GM21528 (cell line): ENCODE measurements at regions not wholly inside any gene's neighbourhood (a gene's known extent, or its start where the extent isn't known, plus 50 kb on each side); places are given as distances from the start of the nearest gene placed in this dataset.

Source experiments
- ATAC-seq: cut with Tn5 transposase; IDR thresholded peaks from one replicate; pipeline ENCODE4 v1.9.1; 2021; ENCODE audit warnings: mild to moderate bottlenecking, moderate library complexity; ENCODE audit not compliant: unreplicated experiment, low FRiP score

GRCh38 chr2:122982936-122983335, 1042.2 kb upstream of the CNTNAP5 start:
- ATAC-seq, result no peak

DNA sequence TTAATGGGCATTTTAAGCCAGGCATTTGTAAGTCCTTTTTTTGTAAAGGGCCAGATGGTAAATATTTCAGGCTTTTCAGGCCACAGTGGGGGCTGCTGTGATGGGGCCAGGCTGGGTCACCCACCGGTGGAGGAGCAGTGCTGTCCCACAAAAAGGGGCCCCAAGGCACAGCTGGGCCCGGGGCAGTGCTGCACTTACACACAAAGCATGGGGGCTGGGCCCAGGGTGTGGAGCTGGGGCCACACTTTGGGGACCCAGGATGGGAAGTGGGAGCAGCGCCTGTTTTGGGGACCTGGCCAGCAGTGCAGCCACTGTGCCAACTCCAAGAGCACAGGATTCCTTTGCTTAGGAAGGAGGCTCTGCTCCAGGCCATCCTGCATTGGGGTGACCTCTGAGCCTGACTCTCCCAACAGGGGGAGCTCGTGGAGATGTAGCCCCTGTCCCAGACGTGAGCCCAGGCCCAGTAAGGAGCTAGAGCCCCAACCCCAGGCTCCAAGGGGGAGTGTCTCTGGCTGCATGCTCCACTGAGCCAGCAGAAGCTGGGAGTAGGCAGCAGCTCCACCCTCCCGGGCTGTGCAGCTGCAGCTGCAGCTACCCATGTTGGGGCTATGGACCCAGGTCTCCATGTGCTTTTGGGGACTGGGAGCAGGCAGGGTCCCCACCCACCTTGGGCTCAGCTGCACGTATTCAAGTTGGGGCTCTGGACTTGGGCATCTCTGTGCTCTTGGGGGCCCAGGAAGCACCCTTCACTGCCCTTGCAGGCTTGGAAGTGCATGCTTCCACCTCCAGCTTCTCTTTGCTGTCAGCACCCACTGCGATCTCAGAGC, 1036.5 kb upstream of the CNTNAP5 start:
- ATAC-seq, result no peak

GRCh38 chr2:122993592-122993991, 1031.5 kb upstream of the CNTNAP5 start:
- no peak for ATAC-seq

DNA sequence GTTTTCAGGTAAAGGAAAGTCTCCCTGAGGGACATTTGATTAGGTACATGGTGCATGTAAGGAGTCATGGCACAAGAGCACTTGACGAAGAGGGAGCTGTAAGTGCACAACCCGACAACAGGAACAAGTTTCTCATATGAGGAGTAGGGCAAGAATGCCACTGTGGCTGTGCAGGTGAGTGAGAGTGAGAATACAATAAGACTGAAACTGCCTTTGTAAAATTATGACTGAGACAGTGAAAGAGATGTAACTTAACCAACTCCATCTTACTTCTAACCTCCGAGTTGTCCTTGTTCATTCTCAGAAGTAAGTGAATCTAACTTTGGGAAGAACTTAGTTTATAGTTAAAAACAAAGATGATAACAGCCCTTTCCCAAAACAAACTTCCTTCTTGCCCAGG, 1025.8 kb upstream of the CNTNAP5 start:
- no peak for ATAC-seq

GRCh38 chr2:122999821-123000220, 1025.3 kb upstream of the CNTNAP5 start:
- no peak for ATAC-seq

GRCh38 chr2:123002660-123003248, 1022.3 kb upstream of the CNTNAP5 start:
- ATAC-seq, result no peak

DNA sequence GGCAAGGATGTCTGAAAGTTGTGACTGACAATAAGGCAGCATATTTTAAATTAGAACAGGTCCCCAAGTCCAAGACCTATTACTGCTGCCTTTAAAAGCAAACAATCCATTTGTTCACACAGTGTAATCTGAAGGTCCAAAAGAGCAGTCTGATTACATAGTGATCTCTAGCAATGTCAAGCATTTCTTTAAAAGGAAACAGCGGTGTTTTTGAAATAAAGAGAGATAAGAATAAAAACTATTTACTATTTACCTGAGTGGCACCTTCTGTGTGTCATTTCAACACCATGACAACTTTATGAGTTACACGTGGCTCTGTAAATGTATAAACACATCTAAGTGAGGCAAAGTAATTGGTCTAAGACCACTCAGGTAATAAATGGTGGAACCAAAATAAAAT, 1009.9 kb upstream of the CNTNAP5 start:
- no peak for ATAC-seq

GRCh38 chr2:123035541-123035940, 989.5 kb upstream of the CNTNAP5 start:
- ATAC-seq, result no peak

DNA sequence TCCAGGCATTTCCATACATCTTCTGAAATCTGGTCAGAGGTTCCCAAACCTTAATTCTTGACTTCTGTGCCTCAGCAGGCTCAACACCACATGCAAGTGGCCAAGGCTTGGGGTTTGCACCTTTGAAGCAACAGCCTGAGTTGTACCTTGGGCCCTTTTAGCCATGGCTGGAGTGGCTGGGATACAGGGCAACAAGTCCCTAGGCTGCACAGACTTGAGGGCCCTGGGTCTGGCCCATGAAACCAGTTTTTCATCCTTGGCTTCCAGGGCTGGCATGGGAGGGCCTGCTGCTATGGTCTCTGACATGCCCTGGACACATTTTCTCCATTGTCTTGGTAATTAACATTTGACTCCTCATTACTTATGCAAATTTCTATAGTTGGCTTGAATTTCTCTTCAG, 988.8 kb upstream of the CNTNAP5 start:
- ATAC-seq, result no peak

GRCh38 chr2:123040506-123040905, 984.6 kb upstream of the CNTNAP5 start:
- ATAC-seq, result no peak

- no peak for ATAC-seq
Measured at GRCh38 chr2:123043458-123043857, 981.6 kb upstream of the CNTNAP5 start.

DNA sequence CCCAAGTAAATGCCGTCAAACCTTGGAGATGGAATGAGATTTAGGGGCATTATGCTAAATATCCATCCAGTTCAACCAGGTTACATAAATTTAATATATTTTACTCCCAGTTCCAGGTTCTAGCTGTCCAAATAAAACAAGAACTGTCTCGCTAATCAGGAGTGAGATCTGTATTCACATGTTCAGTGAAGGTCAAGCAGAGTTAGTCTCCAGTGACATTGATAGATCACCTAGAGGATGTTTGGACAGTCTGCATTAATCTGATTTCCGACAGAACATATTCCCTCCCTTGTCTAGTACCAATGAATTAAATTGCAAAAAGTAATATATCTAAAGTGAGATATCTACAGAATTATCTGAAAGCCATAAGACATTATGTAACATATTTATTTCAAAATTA, 979.4 kb upstream of the CNTNAP5 start:
- no peak for ATAC-seq

GRCh38 chr2:123047186-123047585, 977.9 kb upstream of the CNTNAP5 start:
- no peak for ATAC-seq

- no peak for ATAC-seq
Measured at GRCh38 chr2:123051136-123051535, 974.0 kb upstream of the CNTNAP5 start.

- ATAC-seq, result no peak
Measured at GRCh38 chr2:123061534-123061933, 963.6 kb upstream of the CNTNAP5 start.

DNA sequence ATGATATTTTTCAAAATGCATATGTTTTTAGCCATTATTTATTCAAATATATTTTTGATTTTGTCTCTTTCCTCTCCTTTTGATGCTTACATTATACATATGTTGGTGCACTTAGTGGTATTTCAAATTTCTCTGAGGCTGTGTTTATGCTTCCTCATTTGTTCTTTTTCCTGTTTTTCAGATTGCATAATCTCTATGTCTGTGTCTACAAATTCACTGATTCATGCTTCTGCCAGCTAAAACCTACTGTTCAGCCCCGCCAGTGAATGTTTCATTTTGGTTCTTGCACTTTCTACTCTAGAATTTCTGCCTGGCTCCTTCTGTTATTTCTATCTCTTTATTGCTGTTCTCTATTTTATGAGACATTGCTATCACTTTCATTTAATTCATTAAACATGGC, 951.7 kb upstream of the CNTNAP5 start:
- ATAC-seq, result no peak

GRCh38 chr2:123073956-123074355, 951.1 kb upstream of the CNTNAP5 start:
- no peak for ATAC-seq

DNA sequence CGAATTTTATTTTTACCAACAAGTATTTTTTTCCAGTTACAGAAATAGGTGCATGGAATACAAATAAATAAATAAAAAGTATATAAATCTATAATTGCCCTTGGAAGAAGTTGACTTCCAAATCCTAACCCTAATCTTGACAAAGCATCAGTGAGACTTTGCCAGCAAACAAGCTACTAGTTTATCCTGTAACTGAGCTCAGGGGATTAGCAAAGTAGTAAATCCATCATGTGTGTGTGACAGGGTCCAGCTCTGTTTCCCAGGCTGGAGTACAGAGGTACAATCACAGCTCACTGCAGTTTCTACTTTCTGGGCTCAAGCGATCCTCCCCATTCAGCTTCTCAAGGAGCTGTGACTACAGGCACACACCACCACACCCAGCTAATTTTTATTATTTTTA, 948.0 kb upstream of the CNTNAP5 start:
- no peak for ATAC-seq

GRCh38 chr2:123080331-123080730, 944.8 kb upstream of the CNTNAP5 start:
- ATAC-seq, result peak; percentile 67

- ATAC-seq, result no peak
Measured at GRCh38 chr2:123085484-123085883, 939.6 kb upstream of the CNTNAP5 start.

DNA sequence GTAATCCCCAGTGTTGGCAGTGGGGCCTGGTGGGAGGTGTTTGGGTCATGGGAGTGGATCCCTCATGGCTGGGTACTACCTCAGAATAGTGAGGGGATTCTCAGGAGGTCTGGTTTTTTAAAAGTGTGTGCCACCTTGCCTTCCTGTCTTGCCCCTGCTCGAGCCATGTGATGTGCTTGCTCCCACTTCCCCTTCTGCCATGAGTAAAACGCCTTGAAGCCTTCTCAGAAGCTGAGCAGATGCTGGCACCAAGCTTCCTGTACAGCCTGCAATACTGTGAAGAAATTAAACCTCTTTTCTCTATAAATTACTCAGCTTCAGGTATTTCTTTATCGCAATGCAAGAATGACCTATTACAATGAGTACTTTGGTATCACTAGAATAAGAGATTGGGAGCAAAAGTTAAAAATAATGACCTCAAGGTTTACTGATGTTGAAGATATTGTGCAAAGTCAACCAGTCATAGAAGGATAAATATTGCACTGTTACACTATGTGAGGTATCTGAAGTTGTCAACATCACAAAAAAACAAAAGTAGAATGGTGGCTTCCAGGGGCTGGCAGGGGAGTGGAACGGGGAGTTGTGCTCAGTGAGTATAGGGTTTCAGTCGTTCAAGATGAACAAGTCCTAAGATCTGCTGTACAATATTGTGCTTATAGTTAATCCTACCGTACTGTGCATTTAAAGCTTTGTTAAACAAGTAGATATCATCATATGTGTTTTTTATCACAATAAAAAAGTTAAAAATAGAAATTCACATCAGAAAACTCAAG, 938.3 kb upstream of the CNTNAP5 start:
- ATAC-seq, result no peak
